ENCODE measurements at regions not wholly inside any gene's neighbourhood (a gene's known extent, or its start where the extent isn't known, plus 50 kb on each side); places are given as distances from the start of the nearest gene placed in this dataset.
"Not testable (repeated sequence)": the region's sequence is repeated elsewhere in the genome, so short reads cannot be mapped to it uniquely, and the experiment has no call there.

- Histone ChIP-seq H3K9me3 (ENCODE audit: severe bottlenecking) (no peaks in the 10 kb centered on the region), H3K27me3 (ENCODE audit: insufficient read depth, low read depth, severe bottlenecking) (no peaks in the 10 kb centered on the region), H3K27ac (no peak overlapping the region), H3K4me3 (ENCODE audit: low read depth, low read length) (no peak overlapping the region), H3K36me3 (no peaks in the 10 kb centered on the region)
- TF ChIP-seq CTCF (IDR thresholded peaks at IDR 0.05; ENCODE audit: low read depth, low read length), result no peak
- no peak for DNase-seq
These were observed 79.3 kb upstream of the MAP3K1 start for GRCh38 chr5:56735849-56736641.

GRCh38 chr5:56734091-56734694, 81.2 kb upstream of the MAP3K1 start:
- Histone ChIP-seq H3K4me3 (ENCODE audit: low read depth, low read length) (no peak overlapping the region), H3K27me3 (ENCODE audit: insufficient read depth, low read depth, severe bottlenecking) (no peaks in the 10 kb centered on the region), H3K9me3 (ENCODE audit: severe bottlenecking) (no peaks in the 10 kb centered on the region), H3K36me3 (no peaks in the 10 kb centered on the region), H3K27ac (no peak overlapping the region)
- TF ChIP-seq CTCF (IDR thresholded peaks at IDR 0.05; ENCODE audit: low read depth, low read length), result no peak
- no peak for DNase-seq

GRCh38 chr5:56733580-56733979, 81.8 kb upstream of the MAP3K1 start:
- no peak overlapping the region for H3K4me3 ChIP-seq (ENCODE audit: low read depth, low read length)
- no peaks in the 10 kb centered on the region for H3K36me3 ChIP-seq
- no peaks in the 10 kb centered on the region for H3K27me3 ChIP-seq (ENCODE audit: insufficient read depth, low read depth, severe bottlenecking)
- H3K27ac ChIP-seq, result no peak overlapping the region
- no peaks in the 10 kb centered on the region for H3K9me3 ChIP-seq (ENCODE audit: severe bottlenecking)
- DNase-seq, result no peak
- TF ChIP-seq CTCF (IDR thresholded peaks at IDR 0.05; ENCODE audit: low read depth, low read length), result no peak

- DNase-seq, result no peak
- no peaks in the 10 kb centered on the region for H3K9me3 ChIP-seq (ENCODE audit: severe bottlenecking)
- H3K27me3 ChIP-seq (ENCODE audit: insufficient read depth, low read depth, severe bottlenecking), result no peaks in the 10 kb centered on the region
- no peak overlapping the region for H3K27ac ChIP-seq
- no peaks in the 10 kb centered on the region for H3K36me3 ChIP-seq
- no peak overlapping the region for H3K4me3 ChIP-seq (ENCODE audit: low read depth, low read length)
- TF ChIP-seq CTCF (IDR thresholded peaks at IDR 0.05; ENCODE audit: low read depth, low read length), result no peak
These were observed 83.2 kb upstream of the MAP3K1 start for GRCh38 chr5:56732121-56732520.

- not testable (repeated sequence) for H3K9me3 ChIP-seq (ENCODE audit: severe bottlenecking); H3K36me3 ChIP-seq; DNase-seq; H3K4me3 ChIP-seq (ENCODE audit: low read depth, low read length); H3K27ac ChIP-seq; H3K27me3 ChIP-seq (ENCODE audit: insufficient read depth, low read depth, severe bottlenecking)
These were observed 83.9 kb upstream of the MAP3K1 start for GRCh38 chr5:56731473-56731872.

GRCh38 chr5:56729488-56729887, 85.9 kb upstream of the MAP3K1 start:
- Histone ChIP-seq H3K36me3 (no peaks in the 10 kb centered on the region), H3K27ac (no peak overlapping the region), H3K4me3 (ENCODE audit: low read depth, low read length) (no peak overlapping the region), H3K27me3 (ENCODE audit: insufficient read depth, low read depth, severe bottlenecking) (no peaks in the 10 kb centered on the region), H3K9me3 (ENCODE audit: severe bottlenecking) (no peaks in the 10 kb centered on the region)
- TF ChIP-seq CTCF (IDR thresholded peaks at IDR 0.05; ENCODE audit: low read depth, low read length), result no peak
- no peak for DNase-seq
